Subcutaneous abdominal adipose tissue (tissue), 5 donors: ENCODE measurements at regions not wholly inside any gene's neighbourhood (a gene's known extent, or its start where the extent isn't known, plus 50 kb on each side); places are given as distances from the start of the nearest gene placed in this dataset.
A peak's percentile ranks its signal among the peaks of the same experiment; 100 is the strongest.
"Not testable (repeated sequence)": the region's sequence is repeated elsewhere in the genome, so short reads cannot be mapped to it uniquely, and the experiment has no call there.

Experiments used
- H3K27ac ChIP-seq: one replicate; pipeline ENCODE4 v1.7.0; 2013; ENCODE audit warnings: low read depth, mild to moderate bottlenecking, inconsistent platforms, low read length, moderate library complexity
- H3K27me3 ChIP-seq, 5 donors: one replicate each; pipeline ENCODE4 v1.7.0; 2013; ENCODE audit warnings: low read length in 5 of 5, inconsistent platforms in 1 of 5; ENCODE audit not compliant: control insufficient read depth in 5 of 5, insufficient read depth in 4 of 5
- H3K36me3 ChIP-seq, 5 donors: one replicate each; pipeline ENCODE4 v1.7.0; 2013; ENCODE audit warnings: low read length in 5 of 5; ENCODE audit not compliant: control insufficient read depth in 5 of 5, insufficient read depth in 5 of 5
- H3K4me1 ChIP-seq, 5 donors: one replicate each; pipeline ENCODE4 v1.7.0; 2013; ENCODE audit warnings: low read length in 5 of 5, mild to moderate bottlenecking in 3 of 5, moderate library complexity in 1 of 5; ENCODE audit not compliant: control insufficient read depth in 5 of 5, insufficient read depth in 5 of 5
- H3K4me3 ChIP-seq, 5 donors: one replicate each; pipeline ENCODE4 v1.7.0; 2013; ENCODE audit warnings: low read length in 5 of 5, low read depth in 1 of 5
- H3K9ac ChIP-seq, 5 donors: one replicate each; pipeline ENCODE4 v1.7.0; 2013; ENCODE audit warnings: low read length in 5 of 5, mild to moderate bottlenecking in 4 of 5, moderate library complexity in 3 of 5
- H3K9me3 ChIP-seq, 5 donors: one replicate each; pipeline ENCODE4 v1.7.0; 2013; ENCODE audit warnings: low read length in 5 of 5; ENCODE audit not compliant: control insufficient read depth in 5 of 5
- donor health status: healthy.
- donor health status: healthy.
- donor health status: healthy.
- donor health status: healthy.
- donor health status: healthy.

DNA sequence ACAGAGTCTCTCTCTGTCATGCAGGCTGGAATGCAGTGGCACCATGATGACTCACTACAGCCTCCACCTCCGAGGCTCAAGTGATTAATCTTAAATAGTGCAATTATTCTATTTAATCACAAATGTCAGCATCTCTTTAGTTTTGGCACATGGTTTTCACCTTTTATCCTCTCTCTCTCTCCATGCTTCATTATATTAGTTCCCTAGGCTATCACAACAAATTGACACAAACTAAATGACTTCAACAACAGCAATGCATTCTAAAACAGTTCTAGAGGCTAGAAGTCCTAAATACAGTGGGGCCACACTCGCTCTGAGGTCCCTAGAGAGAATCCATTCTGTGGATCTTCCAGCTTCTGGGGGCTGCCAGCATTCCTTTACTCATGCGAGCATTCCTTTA lies 178.2 kb upstream of the ZNG1F start:
- not testable (repeated sequence) for H3K9ac ChIP-seq, H3K9me3 ChIP-seq, H3K27me3 ChIP-seq, H3K4me3 ChIP-seq, H3K4me1 ChIP-seq, H3K36me3 ChIP-seq, H3K27ac ChIP-seq

GRCh38 chr9:41361790-41362189 lies 172.7 kb upstream of the ZNG1F start:
- H3K27ac ChIP-seq, H3K4me1 ChIP-seq, H3K9me3 ChIP-seq, H3K27me3 ChIP-seq, H3K36me3 ChIP-seq, H3K9ac ChIP-seq, H3K4me3 ChIP-seq: not testable (repeated sequence)

- Histone ChIP-seq H3K4me1 (peaks cover 0 to 11% (median 0%) of the 10 kb centered on the region in 5 donors), H3K4me3 (peak overlapping the region; percentile 29 to 79 (median 66)), H3K27ac (peak overlapping the region; percentile 72), H3K9ac (peak overlapping the region in 3 of 5 donors; percentile 38 to 74 (median 55))
- H3K27me3 ChIP-seq, H3K9me3 ChIP-seq, H3K36me3 ChIP-seq: not testable (repeated sequence)
These were observed 170.0 kb upstream of the ZNG1F start for GRCh38 chr9:41359116-41359515.

GRCh38 chr9:41358682-41359081 lies 169.6 kb upstream of the ZNG1F start:
- not testable (repeated sequence) for H3K27me3 ChIP-seq, H3K9me3 ChIP-seq, H3K36me3 ChIP-seq
- H3K4me1 ChIP-seq: peaks cover 0 to 11% (median 0%) of the 10 kb centered on the region in 5 donors
- H3K9ac ChIP-seq: peak overlapping the region in 1 of 5 donors; percentile 55
- peak overlapping the region in 4 of 5 donors; percentile 65 to 79 (median 70) for H3K4me3 ChIP-seq
- H3K27ac ChIP-seq: peak overlapping the region; percentile 72

GRCh38 chr9:41357918-41358404 lies 168.8 kb upstream of the ZNG1F start:
- H3K27ac ChIP-seq, H3K27me3 ChIP-seq, H3K9me3 ChIP-seq, H3K9ac ChIP-seq, H3K36me3 ChIP-seq: not testable (repeated sequence)
- Histone ChIP-seq H3K4me3 (peak overlapping the region in 2 of 5 donors; percentile 49 to 53), H3K4me1 (peaks cover 0 to 11% (median 0%) of the 10 kb centered on the region in 5 donors)

GRCh38 chr9:41357350-41357748 lies 168.2 kb upstream of the ZNG1F start:
- not testable (repeated sequence) for H3K9me3 ChIP-seq, H3K27ac ChIP-seq, H3K9ac ChIP-seq, H3K36me3 ChIP-seq, H3K27me3 ChIP-seq, H3K4me3 ChIP-seq
- peaks cover 0 to 11% (median 0%) of the 10 kb centered on the region in 5 donors for H3K4me1 ChIP-seq

DNA sequence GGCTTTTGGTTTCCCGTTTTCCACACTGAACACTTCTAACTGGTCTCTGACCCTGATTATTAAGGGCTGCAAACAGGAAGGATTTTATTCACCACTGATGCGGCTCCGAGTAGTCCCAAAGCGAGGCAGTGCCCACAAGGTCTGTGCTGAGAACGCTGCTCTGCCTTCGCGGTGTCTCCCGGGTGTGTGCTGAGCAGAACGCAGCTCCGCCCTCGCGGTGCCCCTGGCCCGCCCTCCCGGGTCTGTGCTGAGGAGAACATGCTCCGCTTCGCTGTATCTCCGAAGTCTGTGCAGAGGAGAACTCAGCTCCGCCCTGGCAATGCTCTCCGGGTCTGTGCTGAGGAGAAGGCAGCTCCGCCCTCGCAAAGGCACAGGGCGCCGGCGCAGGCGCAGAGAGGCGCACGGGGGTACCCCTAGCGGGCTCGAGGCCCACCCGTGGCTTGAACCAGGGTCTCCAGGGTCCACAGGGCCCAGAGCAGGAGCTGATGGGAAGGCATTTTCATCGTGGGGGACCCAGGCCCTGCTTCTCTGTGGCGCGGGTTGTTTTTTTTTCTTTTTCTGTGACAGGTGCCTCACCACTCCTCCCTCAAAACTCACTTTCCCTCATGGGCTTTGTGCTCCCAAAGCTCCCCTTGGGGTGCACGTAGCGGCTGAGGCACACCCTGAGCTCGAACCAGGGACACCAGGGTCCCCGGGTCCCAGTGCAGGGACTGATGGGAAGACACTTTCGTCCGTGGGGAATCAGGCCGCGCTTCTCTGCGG lies 167.7 kb upstream of the ZNG1F start:
- Histone ChIP-seq H3K4me1 (peaks cover 0 to 11% (median 0%) of the 10 kb centered on the region in 5 donors), H3K4me3 (peak overlapping the region in 2 of 5 donors; percentile 27 to 44)
- not testable (repeated sequence) for H3K27me3 ChIP-seq, H3K9ac ChIP-seq, H3K27ac ChIP-seq, H3K9me3 ChIP-seq, H3K36me3 ChIP-seq

DNA sequence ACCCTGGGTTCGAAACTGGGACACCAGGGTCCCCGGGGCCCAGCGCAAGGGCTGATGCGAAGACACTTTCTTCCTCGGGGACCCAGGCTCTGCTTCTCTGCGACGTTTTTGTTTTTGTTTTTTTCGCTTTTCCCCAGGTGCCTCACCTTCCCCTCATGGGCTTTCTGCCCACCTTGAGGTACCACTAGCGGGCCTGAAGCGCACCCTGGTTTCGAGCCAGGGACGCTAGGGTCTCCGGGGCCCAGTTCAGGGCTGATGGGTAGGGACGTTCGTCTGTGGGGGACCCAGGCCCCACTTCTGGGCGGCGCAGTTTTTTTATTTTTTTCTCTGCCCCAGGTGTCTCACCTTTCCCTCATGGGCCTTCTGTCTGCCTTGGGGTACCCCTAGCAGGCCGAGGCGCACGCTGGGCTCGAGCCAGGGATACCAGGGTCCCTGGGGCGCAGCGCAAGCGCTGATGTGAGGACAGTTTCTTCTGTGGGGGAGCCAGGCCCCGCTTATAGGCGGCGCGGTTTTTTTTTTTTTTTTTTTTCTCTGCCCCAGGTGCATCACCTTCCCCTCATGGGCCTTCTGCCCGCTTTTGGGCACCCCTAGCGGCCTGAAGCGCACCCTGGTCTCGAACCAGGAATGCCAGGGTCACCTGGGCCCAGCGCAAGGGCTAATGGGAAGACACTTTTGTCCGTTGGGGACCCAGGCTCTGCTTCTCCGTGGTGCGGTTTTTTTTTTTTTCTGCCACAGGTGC lies 166.8 kb upstream of the ZNG1F start:
- H3K4me3 ChIP-seq, H3K36me3 ChIP-seq, H3K27me3 ChIP-seq, H3K9ac ChIP-seq, H3K9me3 ChIP-seq, H3K27ac ChIP-seq: not testable (repeated sequence)
- peaks cover 0 to 11% (median 0%) of the 10 kb centered on the region in 5 donors for H3K4me1 ChIP-seq

GRCh38 chr9:41354978-41355377 lies 165.9 kb upstream of the ZNG1F start:
- H3K36me3 ChIP-seq, H3K27me3 ChIP-seq, H3K27ac ChIP-seq, H3K9me3 ChIP-seq, H3K4me3 ChIP-seq, H3K9ac ChIP-seq: not testable (repeated sequence)
- H3K4me1 ChIP-seq: peaks cover 0 to 11% (median 0%) of the 10 kb centered on the region in 5 donors
